Choroid plexus epithelial cell (primary cell): ENCODE measurements at regions not wholly inside any gene's neighbourhood (a gene's known extent, or its start where the extent isn't known, plus 50 kb on each side); places are given as distances from the start of the nearest gene placed in this dataset.

Experiments used
- DNase-seq: peaks from one replicate; pipeline ENCODE4 v3.0.0-alpha.2; 2010; ENCODE audit warnings: low read depth
- H3K4me3 ChIP-seq: 2 replicates; pipeline ENCODE4 v1.5.1; 2011; ENCODE audit warnings: low read depth, mild to moderate bottlenecking, control low read depth, low read length, moderate library complexity
- CTCF ChIP-seq: conservative IDR thresholded peaks from 2 replicates; pipeline ENCODE4 v1.5.1; 2011; ENCODE audit warnings: low read depth, mild to moderate bottlenecking, control low read depth, inconsistent platforms, low read length, moderate library complexity

GRCh38 chr6:26158076-26158580 lies 70.9 kb downstream of the HFE start:
- TF ChIP-seq CTCF = no peak
- no peak for DNase-seq
- peak overlapping the region; percentile 72 for H3K4me3 ChIP-seq

- peak; percentile 54 for DNase-seq
- H3K4me3 ChIP-seq = peak overlapping the region; percentile 72
- TF ChIP-seq CTCF = no peak
Measured at GRCh38 chr6:26158581-26159356, 71.5 kb downstream of the HFE start.

DNA sequence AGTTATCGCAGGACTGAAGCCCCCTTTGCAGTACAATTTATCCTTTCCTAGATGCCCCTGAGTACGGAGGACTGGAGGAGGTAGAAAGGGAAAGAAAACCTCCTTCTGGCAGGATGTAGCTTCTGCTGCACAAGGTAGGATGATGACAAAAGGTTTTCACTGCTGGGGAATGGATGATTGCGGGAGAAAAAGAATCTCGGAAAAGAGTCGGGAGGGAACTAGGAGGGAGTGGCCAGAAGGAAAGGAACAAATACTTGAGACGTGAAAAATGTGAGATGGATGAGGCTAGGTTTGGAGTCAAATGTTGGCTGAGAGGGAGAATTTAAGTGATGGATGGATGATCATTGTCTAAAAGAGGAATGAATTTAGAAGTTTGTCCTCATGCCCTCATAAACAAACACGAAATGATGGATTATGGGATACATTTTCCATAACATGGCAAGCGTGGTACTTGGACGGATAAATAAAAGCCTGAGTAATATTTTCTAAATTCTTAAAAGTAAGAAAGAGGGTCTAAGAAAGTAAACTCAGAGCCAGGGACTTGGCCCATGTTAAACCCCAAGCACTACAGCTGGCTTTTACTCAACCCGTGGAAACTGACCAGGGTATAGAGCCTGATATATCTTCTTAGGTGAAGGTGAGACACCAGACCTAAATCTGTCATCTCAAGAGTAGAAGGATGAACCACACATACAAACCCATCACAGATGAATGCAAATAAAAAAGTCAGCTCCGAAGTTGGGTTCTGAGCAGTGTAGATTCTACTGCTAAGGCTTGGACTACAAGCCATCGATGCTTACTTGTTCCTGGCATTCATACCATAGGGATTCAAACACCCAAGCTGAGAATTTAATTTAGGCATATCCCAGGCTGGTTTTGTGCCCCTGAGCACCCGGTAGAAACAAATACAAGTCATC lies 72.4 kb downstream of the HFE start:
- no peak for TF ChIP-seq CTCF
- peak; percentile 43 for DNase-seq
- H3K4me3 ChIP-seq = peak overlapping the region; percentile 72

DNA sequence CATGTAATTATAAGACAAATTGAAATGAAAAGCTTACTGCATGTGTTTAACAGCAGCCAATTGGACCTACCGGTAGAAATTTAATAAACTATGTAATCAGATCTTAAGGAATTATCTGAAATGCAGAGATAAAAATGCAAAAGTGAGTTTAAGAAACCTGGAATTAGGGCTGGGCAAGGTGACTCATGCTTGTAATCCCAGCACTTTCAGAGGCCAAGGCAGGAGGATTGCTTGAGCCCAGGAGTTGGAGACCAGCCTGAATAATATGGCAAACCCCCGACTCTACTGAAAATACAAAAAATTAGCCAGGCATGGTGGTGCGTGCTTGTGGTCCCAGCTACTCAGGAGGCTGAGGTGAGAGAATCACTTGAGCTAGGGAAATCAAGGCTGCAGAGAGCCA lies 74.1 kb downstream of the HFE start:
- no peak for TF ChIP-seq CTCF
- DNase-seq = no peak

GRCh38 chr6:26162399-26162798 lies 75.2 kb downstream of the HFE start:
- no peak overlapping the region for H3K4me3 ChIP-seq
- no peak for DNase-seq
- TF ChIP-seq CTCF = no peak

More for the DNA sequence above, 74.1 kb downstream of the HFE start:
- H3K4me3 ChIP-seq = no peak overlapping the region

- DNase-seq = no peak
- TF ChIP-seq CTCF = no peak
- H3K4me3 ChIP-seq = no peak overlapping the region
Measured at GRCh38 chr6:26163427-26164119, 76.3 kb downstream of the HFE start.
